GM21515 (cell line): ENCODE measurements at regions not wholly inside any gene's neighbourhood (a gene's known extent, or its start where the extent isn't known, plus 50 kb on each side); places are given as distances from the start of the nearest gene placed in this dataset.

ENCODE experiments used
- ATAC-seq: cut with Tn5 transposase; IDR thresholded peaks from one replicate; pipeline ENCODE4 v1.9.1; 2021; ENCODE audit not compliant: unreplicated experiment

DNA sequence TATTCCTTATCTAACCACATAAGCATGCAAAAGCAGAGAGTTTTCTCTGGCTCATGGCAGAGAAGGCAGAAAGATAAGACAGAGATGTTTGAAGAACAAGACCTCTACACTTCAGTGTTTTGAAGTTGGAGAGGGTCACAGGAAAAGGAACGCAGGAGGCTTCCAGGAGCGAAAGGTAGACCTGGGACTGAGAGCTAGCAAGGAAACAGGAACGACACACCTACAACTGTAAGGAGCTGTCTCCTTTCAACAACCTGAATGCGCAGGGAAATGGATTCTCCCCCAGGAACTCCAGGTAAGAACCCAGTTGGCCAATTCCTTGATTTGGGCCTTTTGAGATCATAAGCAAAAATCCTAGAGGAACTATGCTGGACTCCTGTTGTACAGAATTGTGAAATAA is 746.6 kb upstream of the DDX18 start:
- no peak for ATAC-seq

DNA sequence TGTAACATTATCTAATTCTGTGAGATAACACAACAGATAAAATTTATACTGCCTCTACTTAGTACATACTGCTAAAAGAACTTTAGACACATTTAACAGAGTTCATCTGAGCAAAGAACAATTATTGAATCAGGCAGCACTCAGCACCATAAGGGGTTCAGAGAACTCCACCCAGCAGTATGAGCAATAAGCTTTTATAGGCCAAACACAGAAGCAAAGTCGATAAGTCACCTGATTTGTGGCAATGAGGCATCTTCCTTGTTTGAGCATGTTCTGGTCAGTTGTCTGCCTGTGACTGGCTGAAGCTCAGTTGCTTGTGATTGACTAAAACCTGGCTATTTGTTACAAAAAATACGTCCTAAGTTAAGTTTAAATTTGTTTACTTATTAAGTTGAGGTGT is 746.1 kb upstream of the DDX18 start:
- ATAC-seq, result no peak

DNA sequence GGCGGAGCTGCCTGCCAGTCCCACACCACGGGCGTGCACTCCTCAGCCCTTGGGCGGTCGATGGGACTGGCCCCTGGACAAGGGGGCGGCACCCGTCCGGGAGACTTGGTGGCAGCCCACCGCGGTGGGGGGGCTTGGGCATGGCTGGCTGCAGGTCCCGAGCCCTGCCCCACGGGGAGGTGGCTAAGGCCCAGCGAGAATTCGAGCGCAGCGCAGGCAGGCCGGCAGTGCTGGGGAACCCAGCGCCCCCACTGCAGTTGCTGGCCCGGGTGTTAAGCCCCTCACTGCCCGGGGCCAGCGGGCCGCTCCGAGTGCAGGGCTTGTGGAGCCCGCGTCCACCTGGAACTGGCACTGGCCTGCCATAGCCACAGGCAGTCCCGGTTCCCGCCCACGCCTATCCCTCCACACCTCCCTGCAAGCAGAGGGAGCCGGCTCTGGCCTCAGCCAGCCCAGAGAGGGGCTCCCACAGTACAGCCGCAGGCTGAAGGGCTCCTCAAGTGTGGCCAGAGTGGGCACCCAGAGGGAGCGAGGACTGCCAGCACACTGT is 742.9 kb upstream of the DDX18 start:
- no peak for ATAC-seq

DNA sequence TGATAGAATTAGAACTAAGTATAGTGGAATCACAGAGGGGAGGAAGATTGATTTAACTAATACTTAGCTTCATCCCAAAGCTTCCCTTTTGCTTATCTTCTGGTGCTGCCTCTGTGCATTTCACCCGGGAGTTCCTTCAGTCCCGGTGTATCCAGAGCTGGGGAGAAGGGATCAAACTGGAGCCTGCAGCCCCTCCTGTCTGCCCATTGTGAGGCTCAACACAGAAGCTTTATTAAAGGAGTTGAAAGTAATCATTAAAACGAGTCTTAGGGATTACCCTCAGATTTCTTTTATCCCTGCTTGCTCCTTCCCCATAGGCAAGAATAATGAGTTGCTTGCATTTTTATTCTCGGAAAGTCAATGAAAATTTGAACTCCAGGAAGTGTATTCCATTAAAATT is 739.7 kb upstream of the DDX18 start:
- no peak for ATAC-seq

DNA sequence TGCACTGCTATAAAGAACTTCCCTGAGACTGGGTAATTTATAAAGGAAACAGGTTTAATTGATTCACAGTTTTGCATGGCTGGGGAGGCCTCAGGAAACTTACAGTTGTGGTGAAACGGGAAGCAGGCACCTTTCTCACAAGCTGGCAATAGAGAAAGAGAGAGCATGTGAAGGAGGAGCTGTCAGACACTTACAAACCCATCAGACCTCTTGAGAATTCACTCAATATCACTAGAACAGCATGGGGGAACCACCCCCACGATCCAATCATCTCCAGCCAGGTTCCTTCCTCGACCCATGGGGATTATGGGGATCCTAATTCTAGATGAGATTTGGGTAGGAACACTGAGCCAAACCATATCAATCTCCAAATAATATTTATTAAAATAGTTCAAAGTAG is 729.2 kb upstream of the DDX18 start:
- ATAC-seq, result no peak

- no peak for ATAC-seq
These were observed 728.8 kb upstream of the DDX18 start for GRCh38 chr2:117085737-117086136.

DNA sequence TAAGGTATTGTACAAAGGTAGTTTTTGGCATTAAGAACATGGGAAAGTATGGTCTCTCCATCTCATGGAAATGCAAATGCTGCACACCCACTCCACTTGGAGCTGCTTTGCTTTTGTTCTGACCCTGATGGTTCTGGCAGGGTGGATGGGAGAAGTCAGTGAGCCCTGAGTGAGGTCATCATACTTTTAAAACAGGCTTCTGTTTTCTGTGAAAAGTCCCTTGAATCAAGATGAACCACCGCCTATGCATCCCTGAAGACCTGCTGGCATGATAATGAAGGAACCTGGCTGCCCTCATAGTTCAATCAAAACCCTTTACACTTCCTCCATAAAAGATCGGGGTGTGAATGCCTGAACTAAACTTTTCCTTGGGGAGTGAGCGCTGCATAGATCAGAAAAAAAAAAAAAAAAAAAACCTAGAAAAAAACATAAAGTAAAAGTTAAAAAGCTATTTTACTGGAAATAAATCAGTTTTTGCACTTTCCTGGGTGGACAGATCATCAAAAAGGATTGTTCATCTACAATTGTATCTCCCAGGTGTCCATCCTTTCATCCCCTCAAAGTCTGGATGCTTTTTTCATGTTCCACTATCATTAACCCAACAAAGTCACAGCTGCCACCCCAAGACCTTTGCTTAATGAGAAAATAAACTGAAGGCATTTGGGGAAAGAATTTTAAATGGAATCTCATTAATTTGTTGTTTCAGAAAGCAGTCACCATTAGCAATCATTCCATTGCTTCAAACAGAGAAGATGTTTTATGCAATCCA is 728.1 kb upstream of the DDX18 start:
- ATAC-seq, result no peak

- no peak for ATAC-seq
These were observed 727.6 kb upstream of the DDX18 start for GRCh38 chr2:117086943-117087250.

DNA sequence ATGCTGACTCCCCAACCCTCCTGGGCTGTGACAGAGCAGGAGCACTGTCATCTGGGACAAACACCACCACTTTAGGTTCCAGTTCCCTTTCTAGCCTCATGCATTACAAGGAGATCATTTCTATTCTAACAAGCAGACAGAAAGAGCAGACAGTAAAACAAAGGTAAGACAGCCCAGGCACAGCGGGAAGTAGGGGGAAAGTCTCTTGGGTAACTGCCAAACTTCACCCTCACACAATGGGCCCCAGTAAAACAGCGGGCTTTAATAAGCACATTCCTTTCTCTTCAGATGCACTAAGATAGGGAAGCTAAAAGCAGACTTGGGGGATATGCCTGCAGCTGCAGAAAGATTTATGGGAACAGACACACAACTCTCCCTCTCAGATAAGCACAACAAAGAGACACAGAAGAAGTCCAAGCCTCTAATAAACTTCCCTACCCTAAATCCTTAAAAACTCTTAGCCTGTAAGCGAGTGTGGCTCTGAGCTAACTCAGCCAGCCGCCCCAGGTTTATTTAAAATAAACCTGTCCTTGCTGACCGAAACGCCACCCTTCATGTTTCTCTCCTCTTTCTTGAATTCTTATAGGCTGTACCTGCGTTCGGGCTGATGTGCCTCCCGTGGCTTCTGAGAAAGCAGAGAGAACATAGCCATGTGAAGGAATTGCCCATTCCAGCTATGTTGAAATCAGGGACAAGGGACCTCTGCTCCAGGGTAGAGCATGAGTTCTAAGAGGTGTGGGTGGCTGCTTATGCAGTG is 726.8 kb upstream of the DDX18 start:
- no peak for ATAC-seq

DNA sequence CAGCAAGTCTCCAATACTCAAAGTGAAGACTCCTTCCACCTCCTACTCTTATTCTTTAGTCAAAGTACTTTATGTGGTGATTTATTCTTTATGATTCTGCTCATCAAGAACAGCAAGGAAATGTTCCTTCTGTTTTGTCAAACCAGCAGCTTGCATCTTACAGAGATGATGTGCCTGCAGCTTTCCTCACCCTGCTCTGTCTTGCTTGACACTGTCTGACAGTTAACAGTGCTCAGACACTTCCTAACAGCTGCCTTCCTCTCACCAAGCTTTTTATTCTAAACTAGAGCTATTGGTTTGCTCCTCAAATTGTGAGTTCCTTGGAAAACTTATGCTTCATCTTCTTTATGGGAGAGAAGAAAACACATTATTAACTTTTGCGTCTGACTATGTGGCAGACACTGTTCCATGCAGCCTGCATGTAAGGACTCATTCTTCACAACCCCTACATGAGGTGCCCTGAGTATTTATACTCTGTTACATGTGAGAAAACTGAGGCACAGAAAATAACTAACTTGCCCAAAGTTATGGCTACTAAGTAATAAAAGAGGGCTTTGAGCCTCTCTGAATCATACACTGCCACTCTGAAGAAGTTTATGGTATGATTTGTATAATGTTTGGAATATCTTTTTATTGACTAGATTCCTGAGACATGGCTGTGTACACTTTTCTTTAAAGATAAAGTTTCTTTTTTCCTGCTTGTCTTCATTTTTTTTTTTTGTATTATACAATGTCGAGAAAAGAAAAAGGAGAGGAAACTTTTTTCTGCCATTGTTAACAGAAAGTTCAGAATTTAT is 723.3 kb upstream of the DDX18 start:
- no peak for ATAC-seq

- no peak for ATAC-seq
These were observed 712.9 kb upstream of the DDX18 start for GRCh38 chr2:117101613-117102012.

DNA sequence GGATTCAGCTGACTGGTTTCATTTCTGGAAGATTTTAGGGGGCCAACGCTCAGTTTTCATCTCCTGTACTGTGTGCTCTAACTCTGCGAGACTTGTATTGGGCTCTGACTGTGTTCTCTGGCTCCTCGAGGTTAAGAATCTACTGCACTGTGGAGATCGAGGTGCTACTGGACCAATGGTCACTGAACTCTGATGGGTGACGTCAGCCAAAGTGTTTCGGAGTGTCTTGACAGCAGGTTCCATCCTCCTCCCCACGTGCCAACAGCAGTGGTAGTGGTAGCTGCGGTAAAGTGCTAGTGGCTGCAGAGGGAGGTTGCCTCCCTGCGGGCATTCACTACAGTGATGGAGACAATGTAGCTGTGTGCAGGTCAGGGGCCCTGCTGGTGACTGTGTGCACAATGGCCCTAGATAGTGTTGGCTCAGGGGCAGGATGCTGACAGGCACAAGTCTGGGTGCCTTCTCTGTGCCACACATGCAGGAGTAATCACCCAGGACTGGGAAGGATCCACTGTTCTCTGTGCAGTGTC is 705.7 kb upstream of the DDX18 start:
- no peak for ATAC-seq

GRCh38 chr2:117118994-117119393 is 695.5 kb upstream of the DDX18 start:
- ATAC-seq, result no peak

DNA sequence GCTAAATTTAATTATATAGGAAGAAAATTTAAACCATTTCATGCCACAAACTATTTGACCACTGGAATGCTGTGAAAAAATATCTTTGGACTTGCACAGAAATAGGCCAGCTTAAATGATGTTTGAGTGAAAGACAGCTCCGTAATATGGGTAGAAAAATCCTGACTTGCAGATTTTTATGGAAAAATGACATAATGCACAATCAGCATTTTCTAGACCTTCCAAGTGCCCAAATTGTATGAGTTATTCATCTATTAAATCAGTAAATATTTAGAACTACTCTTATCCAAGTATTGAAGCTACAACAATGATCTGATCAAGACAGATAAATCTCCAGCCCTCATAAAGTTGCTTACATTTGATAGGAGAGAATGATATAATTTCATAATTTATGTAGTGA is 691.1 kb upstream of the DDX18 start:
- no peak for ATAC-seq

DNA sequence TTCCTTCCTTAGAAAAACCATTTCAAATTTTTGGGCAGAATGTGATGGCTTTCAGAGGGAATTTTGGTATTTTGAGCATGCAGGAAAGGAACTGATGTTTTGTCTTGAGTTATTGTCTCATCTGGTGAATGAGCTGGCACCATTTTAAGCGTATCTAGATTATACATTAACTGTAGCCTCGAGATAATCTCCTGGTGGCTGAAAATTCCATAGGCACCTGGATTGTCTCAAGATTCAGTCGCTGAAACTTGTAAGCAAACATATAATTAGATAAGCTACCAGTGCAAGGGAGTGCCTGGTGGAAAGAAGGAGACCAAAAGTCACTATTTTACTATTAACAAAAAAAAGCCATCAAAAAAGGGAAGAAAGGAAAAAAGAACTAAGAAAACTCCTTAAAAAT is 687.8 kb upstream of the DDX18 start:
- no peak for ATAC-seq

DNA sequence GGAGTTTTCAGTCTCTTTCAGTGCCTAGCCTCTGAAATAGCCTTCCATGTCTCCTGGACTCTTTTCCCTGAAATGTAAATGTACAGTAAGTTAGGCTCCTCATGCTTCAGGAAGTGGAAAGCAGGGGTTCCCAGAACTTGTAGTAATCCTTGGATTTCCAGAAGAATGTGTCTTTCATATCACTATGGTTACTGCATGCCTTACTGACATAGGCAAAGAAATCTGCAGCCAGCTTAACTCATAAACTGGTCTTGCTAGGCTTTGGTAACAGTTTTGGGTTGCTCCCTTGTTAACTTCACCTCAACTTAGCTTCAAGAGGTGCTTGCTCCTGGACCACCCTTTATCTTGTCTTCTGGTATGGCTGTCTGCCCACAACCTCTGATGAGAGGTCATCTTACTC is 686.8 kb upstream of the DDX18 start:
- no peak for ATAC-seq

DNA sequence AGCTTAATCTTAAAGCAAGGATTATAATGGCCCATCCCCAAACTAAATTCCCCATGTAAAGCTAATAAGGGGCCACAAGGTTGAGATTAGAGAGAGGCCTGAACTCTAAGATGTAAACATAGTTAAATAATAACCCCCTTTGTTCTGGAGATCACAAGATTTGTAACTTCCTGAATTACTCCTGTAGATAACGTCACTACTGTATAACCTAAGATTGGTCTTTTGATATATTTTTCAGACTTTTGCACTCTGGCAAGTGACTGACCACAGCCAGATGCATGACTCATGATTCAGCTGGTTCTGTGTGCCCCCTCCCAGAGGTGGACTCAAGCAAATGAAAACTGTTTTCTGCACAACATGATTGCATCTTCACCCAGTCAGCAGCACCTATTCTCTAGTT is 686.0 kb upstream of the DDX18 start:
- no peak for ATAC-seq

- no peak for ATAC-seq
These were observed 677.1 kb upstream of the DDX18 start for GRCh38 chr2:117137371-117137770.

- no peak for ATAC-seq
These were observed 645.3 kb upstream of the DDX18 start for GRCh38 chr2:117169036-117169765.

DNA sequence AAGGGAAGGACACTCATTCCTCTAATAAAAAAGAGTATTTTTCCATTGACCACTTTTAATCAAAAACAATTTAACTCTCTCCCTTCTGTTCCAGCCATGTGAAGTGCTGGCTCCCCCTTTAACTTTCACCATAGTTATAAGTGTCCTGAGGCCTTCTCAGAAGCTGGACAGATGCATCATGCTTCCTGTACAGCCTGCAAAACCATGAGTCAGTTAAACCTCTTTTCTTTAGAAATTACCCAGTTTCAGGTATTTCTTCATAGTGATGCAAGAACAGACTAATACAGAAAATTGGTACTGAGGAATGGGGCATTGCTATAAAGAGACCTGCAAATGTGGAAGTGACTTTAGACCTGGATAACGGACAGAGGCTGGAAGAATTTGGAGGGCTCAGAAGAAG is 643.6 kb upstream of the DDX18 start:
- no peak for ATAC-seq

GRCh38 chr2:117179405-117179804 is 635.1 kb upstream of the DDX18 start:
- ATAC-seq, result no peak
